HG03457 (cell line): ENCODE measurements at regions not wholly inside any gene's neighbourhood (a gene's known extent, or its start where the extent isn't known, plus 50 kb on each side); places are given as distances from the start of the nearest gene placed in this dataset.

ENCODE experiments used
- ATAC-seq: cut with Tn5 transposase; IDR thresholded peaks from one replicate; pipeline ENCODE4 v1.9.1; 2021; ENCODE audit warnings: moderate number of reproducible peaks; ENCODE audit not compliant: unreplicated experiment

- no peak for ATAC-seq
Measured at GRCh38 chr2:39534095-39534711, 97.1 kb upstream of the MAP4K3 start.

- no peak for ATAC-seq
Measured at GRCh38 chr2:39535636-39536185, 98.6 kb upstream of the MAP4K3 start.

GRCh38 chr2:39537150-39537549 is 100.1 kb upstream of the MAP4K3 start:
- no peak for ATAC-seq

GRCh38 chr2:39538718-39539117 is 101.6 kb upstream of the MAP4K3 start:
- no peak for ATAC-seq

GRCh38 chr2:39540414-39540813 is 103.3 kb upstream of the MAP4K3 start:
- ATAC-seq: no peak

GRCh38 chr2:39541011-39541930 is 104.2 kb upstream of the MAP4K3 start:
- no peak for ATAC-seq

GRCh38 chr2:39542523-39542922 is 105.4 kb upstream of the MAP4K3 start:
- ATAC-seq: no peak

GRCh38 chr2:39545957-39546356 is 108.9 kb upstream of the MAP4K3 start:
- ATAC-seq: no peak

- ATAC-seq: no peak
Measured at GRCh38 chr2:39546409-39546808, 109.3 kb upstream of the MAP4K3 start.

- ATAC-seq: no peak
Measured at GRCh38 chr2:39546937-39547336, 109.9 kb upstream of the MAP4K3 start.

- ATAC-seq: no peak
Measured at GRCh38 chr2:39547811-39548719, 111.0 kb upstream of the MAP4K3 start.

GRCh38 chr2:39549000-39549399 is 111.9 kb upstream of the MAP4K3 start:
- no peak for ATAC-seq

- no peak for ATAC-seq
Measured at GRCh38 chr2:39549718-39550464, 112.8 kb upstream of the MAP4K3 start.

- ATAC-seq: no peak
Measured at GRCh38 chr2:39550701-39551285, 113.7 kb upstream of the MAP4K3 start.

- no peak for ATAC-seq
Measured at GRCh38 chr2:39558906-39559305, 106.8 kb upstream of the TMEM178A start.

- no peak for ATAC-seq
Measured at GRCh38 chr2:39563572-39563971, 102.1 kb upstream of the TMEM178A start.

GRCh38 chr2:39567507-39567906 is 98.2 kb upstream of the TMEM178A start:
- ATAC-seq: no peak

- ATAC-seq: no peak
Measured at GRCh38 chr2:39568116-39568515, 97.6 kb upstream of the TMEM178A start.

GRCh38 chr2:39568561-39569006 is 97.1 kb upstream of the TMEM178A start:
- ATAC-seq: no peak

GRCh38 chr2:39570130-39570555 is 95.6 kb upstream of the TMEM178A start:
- no peak for ATAC-seq
